IMR-90 (cell line): ENCODE measurements at regions not wholly inside any gene's neighbourhood (a gene's known extent, or its start where the extent isn't known, plus 50 kb on each side); places are given as distances from the start of the nearest gene placed in this dataset.

Experiments
- BHLHE40 ChIP-seq: fragments of 150-350 bp; IDR thresholded peaks from 2 replicates; pipeline ENCODE4 v1.6.1; 2016; ENCODE audit warnings: mild to moderate bottlenecking, low read depth, low read length
- CEBPB ChIP-seq: IDR thresholded peaks from 2 replicates; pipeline ENCODE4 v1.6.1; 2012; ENCODE audit warnings: low read depth, low read length, improper control_type of control experiment
- FOS ChIP-seq: fragments of 150-350 bp; IDR thresholded peaks from 2 replicates; pipeline ENCODE4 v1.6.1; 2016; ENCODE audit warnings: low read depth, low read length
- MAZ ChIP-seq: IDR thresholded peaks from 2 replicates; pipeline ENCODE4 v1.6.1; 2012; ENCODE audit warnings: low read depth, mild to moderate bottlenecking, low read length, improper control_type of control experiment, moderate library complexity, borderline replicate concordance
- MXI1 ChIP-seq: IDR thresholded peaks from 2 replicates; pipeline ENCODE4 v1.6.1; 2012; ENCODE audit warnings: low read depth, mild to moderate bottlenecking, low read length, moderate library complexity, borderline replicate concordance
- POLR2A ChIP-seq: IDR thresholded peaks from 2 replicates; pipeline ENCODE4 v1.6.1; 2012; ENCODE audit warnings: mild to moderate bottlenecking, low read depth, low read length
- RAD21 ChIP-seq: IDR thresholded peaks from 2 replicates; pipeline ENCODE4 v1.6.1; 2012; ENCODE audit warnings: low read length, improper control_type of control experiment
- RFX5 ChIP-seq: IDR thresholded peaks from 2 replicates; pipeline ENCODE4 v1.8.0; 2012; ENCODE audit warnings: low read depth, mild to moderate bottlenecking, low read length, moderate library complexity
- SMC3 ChIP-seq: fragments of 150-350 bp; IDR thresholded peaks from 2 replicates; pipeline ENCODE4 v1.6.1; 2016; ENCODE audit warnings: low read depth, mild to moderate bottlenecking, antibody characterized with exemption, low read length, moderate library complexity
- TF ChIP-seq, protein P1 (sequence below): conservative IDR thresholded peaks from 2 replicates; pipeline ENCODE4 v1.5.1; 2012; ENCODE audit warnings: mild to moderate bottlenecking, low read depth, low read length, improper control_type of control experiment
- TF ChIP-seq, protein P2 (sequence below): fragments of 150-350 bp; IDR thresholded peaks from 2 replicates; pipeline ENCODE4 v1.6.1; 2017; ENCODE audit warnings: mild to moderate bottlenecking, antibody characterized with exemption, low read length, low read depth

DNA sequence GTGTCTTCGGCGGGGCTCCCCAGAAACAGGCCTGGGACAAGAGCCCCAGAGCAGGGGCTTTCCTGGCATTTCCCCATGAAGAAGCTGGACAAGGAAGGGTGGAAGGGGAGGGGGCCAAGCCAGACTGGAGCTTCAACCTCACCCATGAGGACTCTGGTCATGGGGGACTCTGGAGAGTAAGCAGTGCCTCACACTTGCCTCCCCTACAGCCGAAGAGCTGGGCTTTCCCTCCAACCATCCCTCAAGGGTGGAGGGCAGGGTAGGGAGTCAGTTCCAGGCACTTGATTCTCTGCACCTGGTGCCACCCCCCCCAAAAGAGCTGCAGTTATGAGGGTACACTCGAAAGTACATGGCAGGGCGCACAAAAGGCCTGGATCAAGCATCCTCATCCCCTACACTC is 246.6 kb downstream of the TFCP2L1 start:
- TF ChIP-seq, protein P1, sequence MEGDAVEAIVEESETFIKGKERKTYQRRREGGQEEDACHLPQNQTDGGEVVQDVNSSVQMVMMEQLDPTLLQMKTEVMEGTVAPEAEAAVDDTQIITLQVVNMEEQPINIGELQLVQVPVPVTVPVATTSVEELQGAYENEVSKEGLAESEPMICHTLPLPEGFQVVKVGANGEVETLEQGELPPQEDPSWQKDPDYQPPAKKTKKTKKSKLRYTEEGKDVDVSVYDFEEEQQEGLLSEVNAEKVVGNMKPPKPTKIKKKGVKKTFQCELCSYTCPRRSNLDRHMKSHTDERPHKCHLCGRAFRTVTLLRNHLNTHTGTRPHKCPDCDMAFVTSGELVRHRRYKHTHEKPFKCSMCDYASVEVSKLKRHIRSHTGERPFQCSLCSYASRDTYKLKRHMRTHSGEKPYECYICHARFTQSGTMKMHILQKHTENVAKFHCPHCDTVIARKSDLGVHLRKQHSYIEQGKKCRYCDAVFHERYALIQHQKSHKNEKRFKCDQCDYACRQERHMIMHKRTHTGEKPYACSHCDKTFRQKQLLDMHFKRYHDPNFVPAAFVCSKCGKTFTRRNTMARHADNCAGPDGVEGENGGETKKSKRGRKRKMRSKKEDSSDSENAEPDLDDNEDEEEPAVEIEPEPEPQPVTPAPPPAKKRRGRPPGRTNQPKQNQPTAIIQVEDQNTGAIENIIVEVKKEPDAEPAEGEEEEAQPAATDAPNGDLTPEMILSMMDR = no peak
- TF ChIP-seq MAZ (no peak), POLR2A (no peak), RAD21 (no peak), MXI1 (no peak), SMC3 (no peak), RFX5 (no peak), BHLHE40 (no peak), CEBPB (no peak), FOS (no peak)
- TF ChIP-seq, protein P2, sequence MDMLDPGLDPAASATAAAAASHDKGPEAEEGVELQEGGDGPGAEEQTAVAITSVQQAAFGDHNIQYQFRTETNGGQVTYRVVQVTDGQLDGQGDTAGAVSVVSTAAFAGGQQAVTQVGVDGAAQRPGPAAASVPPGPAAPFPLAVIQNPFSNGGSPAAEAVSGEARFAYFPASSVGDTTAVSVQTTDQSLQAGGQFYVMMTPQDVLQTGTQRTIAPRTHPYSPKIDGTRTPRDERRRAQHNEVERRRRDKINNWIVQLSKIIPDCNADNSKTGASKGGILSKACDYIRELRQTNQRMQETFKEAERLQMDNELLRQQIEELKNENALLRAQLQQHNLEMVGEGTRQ = no peak
